NCI-H128 (cell line): ENCODE measurements at regions not wholly inside any gene's neighbourhood (a gene's known extent, or its start where the extent isn't known, plus 50 kb on each side); places are given as distances from the start of the nearest gene placed in this dataset.
"Not testable (repeated sequence)": the region's sequence is repeated elsewhere in the genome, so short reads cannot be mapped to it uniquely, and the experiment has no call there.

Experiments used
- DNase-seq: peaks from one replicate; lab custom pipeline; 2025; ENCODE audit not compliant: unreplicated experiment; lab: John Stamatoyannopoulos, UW

GRCh38 chr7:156046031-156046560 lies 233.8 kb upstream of the SHH start:
- no peak for DNase-seq

- no peak for DNase-seq
Observed at GRCh38 chr7:156043416-156044178, 231.3 kb upstream of the SHH start.

DNA sequence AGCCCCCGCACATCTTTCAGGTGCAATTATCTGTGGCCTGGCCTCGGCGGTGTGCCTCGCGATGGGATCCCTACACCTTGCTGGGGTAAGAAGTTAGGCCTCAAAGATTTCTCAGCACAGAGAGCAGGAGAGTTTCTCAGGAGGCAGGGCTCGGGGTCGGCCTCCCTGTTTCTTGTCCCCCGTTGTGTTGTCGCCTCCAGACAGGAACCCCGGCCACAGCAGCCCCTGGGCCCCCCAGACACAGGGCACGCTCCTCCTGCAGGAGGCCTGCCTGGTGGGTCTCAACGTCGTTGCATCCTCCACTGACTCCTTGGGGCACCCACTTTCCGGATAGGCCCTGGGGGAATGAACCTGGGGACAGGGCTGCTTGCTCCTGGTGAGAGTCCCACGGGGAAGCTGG lies 229.1 kb upstream of the SHH start:
- no peak for DNase-seq

GRCh38 chr7:156039971-156040677 lies 227.9 kb upstream of the SHH start:
- DNase-seq, result no peak

- no peak for DNase-seq
Observed at GRCh38 chr7:156039194-156039593, 226.9 kb upstream of the SHH start.

DNA sequence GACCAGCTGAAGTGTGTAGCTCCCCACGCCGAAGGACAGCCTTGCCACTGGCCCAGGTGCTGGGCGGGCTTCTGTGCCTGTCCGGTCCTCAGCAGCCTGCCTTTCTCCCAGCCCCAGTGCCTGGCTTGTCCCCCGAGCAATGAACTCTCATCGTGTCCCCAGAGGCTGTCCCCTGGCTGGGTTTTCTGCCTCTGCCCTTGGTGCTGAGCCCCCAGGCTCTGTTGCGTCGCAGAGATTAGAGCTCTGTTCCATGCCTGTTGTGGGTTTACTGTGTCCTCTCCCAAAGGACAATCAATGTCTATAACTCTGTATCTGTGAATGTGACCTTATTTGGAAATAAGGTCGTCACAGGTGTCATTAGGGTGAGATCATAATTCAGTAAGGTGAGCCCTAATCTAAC lies 226.1 kb upstream of the SHH start:
- DNase-seq, result no peak

GRCh38 chr7:156036153-156036552 lies 223.9 kb upstream of the SHH start:
- DNase-seq, result no peak

DNA sequence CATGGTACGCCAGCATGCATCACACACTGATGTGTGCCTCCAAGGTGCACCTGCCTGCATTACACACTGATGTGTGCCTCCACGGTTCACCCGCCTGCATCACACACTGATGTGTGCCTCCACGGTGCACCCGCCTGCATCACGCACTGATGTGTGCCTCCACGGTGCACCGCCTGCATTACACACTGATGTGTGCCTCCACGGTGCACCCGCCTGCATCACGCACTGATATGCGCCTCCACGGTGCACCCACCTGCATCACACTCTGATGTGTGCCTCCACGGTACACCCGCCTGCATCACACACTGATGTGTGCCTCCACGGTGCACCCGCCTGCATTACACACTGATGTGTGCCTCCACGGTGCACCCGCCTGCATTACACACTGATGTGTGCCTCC lies 223.1 kb upstream of the SHH start:
- DNase-seq, result not testable (repeated sequence)

DNA sequence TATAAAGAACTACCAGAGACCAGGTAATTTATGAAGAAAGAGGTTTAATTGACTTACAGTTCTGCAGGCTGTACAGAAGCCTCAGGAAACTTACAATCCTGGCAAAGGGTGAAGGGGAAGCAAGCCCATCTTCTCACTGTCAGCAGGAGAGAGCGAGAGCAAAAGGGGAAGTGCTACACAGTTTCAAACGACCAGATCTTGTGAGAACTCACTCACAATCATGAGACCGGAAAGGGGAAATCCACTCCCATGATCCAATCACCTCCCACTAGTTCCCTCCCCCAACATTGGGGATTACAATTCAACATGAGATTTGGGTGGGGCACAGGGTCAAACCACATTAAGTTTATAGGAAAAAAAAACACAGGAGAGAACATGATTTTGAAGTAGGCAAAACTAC lies 222.1 kb upstream of the SHH start:
- no peak for DNase-seq

DNA sequence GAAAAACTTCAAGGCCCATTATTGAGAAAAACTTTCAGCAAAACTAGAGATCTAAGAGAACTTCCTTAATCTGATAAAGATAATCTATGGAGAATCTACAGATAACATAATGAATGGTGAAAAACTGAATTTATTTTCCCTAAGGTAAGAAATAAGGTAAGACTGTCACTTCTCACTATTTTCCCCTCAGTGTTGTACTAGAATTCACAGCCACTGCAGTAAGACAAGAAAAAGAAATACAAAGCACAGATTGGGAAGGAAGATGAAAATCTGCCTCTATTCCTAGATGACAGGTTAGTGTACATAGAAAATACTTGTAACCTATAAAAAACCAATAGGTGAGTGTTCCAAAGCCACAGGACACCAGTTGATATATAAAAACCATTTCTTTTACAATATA lies 220.7 kb upstream of the SHH start:
- DNase-seq, result no peak

GRCh38 chr7:156031679-156032478 lies 219.6 kb upstream of the SHH start:
- no peak for DNase-seq

DNA sequence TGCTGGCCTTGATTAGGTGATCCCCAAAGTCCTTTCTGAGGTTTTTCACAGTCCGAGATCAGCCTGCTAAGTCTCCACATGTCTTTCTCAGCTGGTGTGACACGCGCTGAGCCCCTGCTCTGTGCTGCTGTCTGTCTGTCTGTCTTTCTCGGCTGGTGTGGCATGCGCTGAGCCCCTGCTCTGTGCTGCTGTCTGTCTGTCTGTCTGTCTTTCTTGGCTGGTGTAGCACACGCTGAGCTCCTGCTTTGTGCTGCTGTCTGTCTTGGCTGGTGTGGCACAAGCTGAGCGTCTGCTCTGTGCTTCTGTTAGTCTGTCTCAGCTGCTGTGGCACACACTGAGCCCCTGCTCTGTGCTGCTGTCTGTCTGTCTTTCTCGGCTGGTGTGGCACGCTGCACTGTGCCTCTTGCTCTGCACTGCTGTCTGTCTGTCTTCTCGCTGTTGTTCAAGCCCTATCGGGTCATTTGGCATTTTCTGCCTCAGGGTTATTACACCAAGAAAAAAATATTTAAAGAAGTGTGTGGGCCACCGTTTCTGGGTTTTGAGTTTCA lies 217.3 kb upstream of the SHH start:
- no peak for DNase-seq

- no peak for DNase-seq
Observed at GRCh38 chr7:156028521-156028920, 216.3 kb upstream of the SHH start.

DNA sequence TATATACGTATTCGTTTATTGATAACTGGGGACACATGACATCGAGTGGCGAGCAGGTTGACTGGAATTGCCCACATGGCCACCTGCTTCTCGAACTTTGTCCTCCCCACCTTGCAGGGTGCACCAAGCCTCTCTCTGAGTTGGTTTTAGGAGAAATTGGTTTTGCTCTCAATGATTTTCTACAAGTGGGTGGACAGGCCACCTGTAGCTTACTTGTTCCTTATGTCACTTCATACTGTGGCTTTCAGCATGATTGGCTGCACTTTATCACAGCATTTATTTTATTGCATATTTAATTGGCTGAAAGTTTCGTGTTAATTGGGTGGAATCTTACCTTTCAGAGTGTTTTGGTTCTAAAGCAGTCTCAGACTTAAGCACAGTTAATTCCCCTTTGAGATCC lies 215.6 kb upstream of the SHH start:
- DNase-seq, result no peak

GRCh38 chr7:156026603-156027002 lies 214.3 kb upstream of the SHH start:
- DNase-seq, result no peak

DNA sequence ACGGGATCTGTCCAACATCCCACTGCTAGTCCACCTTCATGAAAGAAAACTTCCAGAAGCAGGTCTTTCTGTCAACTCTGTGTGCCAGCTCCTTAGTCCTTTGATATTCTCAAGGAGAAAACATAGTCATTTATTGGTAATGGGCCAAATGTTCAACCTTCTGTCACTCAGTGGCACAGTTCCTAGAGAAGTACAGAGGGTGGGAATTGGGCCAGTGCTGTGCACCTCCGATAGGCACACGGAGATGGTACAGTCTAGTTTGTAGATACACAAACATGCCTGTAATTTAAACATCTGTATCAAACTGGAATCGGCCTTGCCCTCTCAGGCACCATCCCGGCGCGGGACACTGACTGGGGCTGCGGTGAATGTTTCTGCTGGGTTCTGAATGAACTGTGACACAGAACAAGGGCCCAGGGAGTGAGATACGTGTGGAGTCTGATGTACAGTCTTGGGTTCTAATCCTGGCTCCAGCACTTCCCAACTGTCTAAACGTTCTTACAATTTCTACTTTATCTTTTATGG lies 213.9 kb upstream of the SHH start:
- DNase-seq, result no peak

DNA sequence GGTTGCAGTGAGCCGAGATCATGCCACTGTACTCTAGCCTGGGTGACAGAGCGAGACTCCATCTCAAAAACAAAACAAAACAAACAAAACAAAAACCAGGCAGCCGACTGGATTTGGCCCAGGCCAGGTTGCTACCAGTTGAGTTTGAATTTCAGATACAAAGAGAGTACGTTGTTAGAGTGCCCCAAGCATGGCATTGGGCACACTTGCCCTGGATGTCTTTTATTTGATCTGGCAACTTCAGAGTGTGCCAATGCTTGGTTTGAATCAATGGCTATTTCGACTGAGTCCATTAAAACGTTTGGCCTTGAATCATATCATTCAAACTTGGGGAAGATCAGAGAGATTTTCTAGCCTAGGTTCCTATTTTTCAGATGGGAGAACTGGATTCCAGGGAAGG lies 213.4 kb upstream of the SHH start:
- no peak for DNase-seq

DNA sequence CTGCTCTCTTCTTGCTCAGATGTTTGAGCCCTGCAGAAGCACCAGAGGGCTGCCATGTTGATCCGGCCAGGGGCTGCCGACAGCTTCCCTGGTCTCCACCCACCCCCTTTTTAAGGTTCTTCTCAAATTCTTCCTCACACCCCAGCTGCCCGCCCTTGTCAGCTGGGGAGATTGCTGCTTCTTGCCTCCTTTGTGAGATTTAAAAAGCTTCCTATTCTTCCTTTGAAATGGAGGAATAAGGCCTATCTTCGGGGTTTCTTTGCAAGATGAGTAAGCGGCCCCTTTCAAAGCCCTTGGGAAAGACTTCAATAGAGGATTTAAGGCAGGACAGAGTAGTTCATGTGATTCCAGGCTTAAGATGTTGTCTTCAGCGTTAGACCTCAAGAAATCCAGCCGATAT lies 211.9 kb upstream of the SHH start:
- DNase-seq, result no peak

DNA sequence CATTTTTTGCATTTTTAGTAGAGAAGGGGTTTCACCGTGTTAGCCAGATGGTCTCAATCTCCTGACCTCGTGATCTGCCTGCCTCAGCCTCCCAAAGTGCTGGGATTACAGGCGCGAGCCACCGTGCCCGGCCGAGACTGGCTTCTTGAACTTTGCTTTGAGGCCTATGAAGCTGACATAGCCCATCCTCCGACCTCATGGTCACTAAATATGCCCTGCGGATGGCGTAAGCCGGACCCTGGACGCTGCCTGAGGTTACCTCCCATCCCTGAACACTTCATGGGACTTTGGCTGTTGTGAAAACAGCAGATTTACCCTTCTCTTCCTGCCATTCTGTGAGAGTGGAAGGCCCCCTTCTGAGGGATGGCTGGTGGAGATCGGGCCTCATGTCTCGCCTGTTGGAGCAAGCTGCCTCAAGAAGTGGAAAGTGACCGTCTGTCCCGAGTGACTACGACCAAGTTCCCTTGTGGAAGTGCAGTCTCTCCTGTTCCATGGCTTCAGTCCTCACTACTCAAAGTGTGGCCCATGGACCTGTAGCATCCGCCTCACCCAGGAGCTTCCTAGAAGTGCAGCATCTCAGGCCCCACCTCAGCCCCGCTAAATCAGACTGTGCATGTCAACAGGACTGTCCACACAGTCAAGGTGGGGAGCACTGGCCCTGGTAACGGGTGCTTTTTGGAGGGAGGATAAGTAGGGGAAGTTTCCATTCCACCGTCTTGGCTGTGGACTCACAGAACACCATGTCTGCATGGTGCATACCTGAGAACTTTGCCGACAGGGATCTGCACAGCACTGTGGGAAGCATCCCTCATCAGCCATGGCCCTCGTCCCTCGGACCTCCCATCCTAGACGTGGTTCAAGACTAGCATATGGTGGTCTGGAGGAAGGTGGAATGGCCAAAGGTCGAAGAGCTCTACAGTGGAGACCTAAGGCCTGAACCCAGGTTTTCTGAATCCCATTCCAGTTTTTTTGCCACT lies 210.5 kb upstream of the SHH start:
- DNase-seq, result no peak

DNA sequence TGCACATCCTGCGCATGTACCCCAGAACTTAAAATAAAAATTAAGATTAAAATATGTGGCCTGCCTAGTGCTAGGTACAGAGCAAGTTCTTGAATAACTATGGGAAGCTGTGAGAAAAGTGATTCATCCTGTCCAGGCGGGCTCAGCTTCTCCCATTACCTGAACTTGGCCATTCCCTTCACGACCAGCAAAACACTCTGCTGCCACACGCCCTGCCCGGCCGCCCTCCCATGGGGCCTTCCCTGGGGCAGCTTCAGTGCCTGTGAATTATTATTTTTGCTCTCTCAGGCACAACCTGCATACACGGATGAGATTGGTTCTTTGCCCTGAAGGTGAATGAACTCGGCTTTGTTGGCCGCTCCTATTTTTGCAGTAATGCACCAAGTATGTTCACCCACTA lies 209.2 kb upstream of the SHH start:
- DNase-seq, result no peak
